ENCODE measurements at regions not wholly inside any gene's neighbourhood (a gene's known extent, or its start where the extent isn't known, plus 50 kb on each side); places are given as distances from the start of the nearest gene placed in this dataset.

- no peak for TF ChIP-seq POLR2AphosphoS5 (IDR thresholded peaks at IDR 0.05)
- TF ChIP-seq, protein P1, sequence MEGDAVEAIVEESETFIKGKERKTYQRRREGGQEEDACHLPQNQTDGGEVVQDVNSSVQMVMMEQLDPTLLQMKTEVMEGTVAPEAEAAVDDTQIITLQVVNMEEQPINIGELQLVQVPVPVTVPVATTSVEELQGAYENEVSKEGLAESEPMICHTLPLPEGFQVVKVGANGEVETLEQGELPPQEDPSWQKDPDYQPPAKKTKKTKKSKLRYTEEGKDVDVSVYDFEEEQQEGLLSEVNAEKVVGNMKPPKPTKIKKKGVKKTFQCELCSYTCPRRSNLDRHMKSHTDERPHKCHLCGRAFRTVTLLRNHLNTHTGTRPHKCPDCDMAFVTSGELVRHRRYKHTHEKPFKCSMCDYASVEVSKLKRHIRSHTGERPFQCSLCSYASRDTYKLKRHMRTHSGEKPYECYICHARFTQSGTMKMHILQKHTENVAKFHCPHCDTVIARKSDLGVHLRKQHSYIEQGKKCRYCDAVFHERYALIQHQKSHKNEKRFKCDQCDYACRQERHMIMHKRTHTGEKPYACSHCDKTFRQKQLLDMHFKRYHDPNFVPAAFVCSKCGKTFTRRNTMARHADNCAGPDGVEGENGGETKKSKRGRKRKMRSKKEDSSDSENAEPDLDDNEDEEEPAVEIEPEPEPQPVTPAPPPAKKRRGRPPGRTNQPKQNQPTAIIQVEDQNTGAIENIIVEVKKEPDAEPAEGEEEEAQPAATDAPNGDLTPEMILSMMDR (IDR thresholded peaks at IDR 0.05), result no peak
Measured at GRCh38 chr4:11228530-11228929, 200.2 kb downstream of the HS3ST1 start.

Data from gastroesophageal sphincter (tissue), 3 donors.